ENCODE measurements at regions not wholly inside any gene's neighbourhood (a gene's known extent, or its start where the extent isn't known, plus 50 kb on each side); places are given as distances from the start of the nearest gene placed in this dataset.

DNA sequence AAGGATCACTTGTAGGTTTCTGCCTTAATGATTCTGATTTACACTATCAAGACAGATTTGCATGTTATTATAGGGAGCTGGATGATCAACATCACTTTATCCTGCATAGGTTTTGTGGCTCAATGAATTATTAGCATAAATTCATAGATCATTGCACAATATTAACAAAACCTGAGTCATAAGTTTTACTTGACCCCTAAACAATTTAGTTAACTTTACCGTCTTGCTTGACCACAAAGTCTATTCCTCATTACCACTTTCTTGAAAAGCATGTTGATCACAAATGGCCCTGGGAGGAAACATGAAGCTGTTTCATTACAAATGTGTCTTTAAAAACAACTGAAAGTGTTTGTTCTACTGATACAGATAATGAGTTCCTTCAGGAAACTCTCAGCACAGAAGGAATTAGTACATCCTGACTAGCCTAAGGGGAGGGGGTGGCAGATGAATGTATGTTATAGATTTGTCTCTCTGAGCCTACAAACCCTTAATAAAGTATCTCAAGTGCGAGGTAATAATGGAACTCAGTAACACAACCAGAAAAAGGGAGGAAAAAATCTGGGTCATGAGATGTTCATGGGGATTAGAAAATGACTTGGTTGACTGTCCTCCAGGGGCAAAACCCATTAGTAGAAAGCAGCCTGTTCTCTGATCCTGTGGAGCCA is 303.4 kb downstream of the PIK3C3 start:
- no peak for TF ChIP-seq POLR2AphosphoS5 (IDR thresholded peaks at IDR 0.05)
- TF ChIP-seq POLR2A (IDR thresholded peaks at IDR 0.05), result no peak
- TF ChIP-seq, protein P1, sequence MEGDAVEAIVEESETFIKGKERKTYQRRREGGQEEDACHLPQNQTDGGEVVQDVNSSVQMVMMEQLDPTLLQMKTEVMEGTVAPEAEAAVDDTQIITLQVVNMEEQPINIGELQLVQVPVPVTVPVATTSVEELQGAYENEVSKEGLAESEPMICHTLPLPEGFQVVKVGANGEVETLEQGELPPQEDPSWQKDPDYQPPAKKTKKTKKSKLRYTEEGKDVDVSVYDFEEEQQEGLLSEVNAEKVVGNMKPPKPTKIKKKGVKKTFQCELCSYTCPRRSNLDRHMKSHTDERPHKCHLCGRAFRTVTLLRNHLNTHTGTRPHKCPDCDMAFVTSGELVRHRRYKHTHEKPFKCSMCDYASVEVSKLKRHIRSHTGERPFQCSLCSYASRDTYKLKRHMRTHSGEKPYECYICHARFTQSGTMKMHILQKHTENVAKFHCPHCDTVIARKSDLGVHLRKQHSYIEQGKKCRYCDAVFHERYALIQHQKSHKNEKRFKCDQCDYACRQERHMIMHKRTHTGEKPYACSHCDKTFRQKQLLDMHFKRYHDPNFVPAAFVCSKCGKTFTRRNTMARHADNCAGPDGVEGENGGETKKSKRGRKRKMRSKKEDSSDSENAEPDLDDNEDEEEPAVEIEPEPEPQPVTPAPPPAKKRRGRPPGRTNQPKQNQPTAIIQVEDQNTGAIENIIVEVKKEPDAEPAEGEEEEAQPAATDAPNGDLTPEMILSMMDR (IDR thresholded peaks at IDR 0.05), result no peak
